Thymus (tissue), 11 donors: ENCODE measurements at regions not wholly inside any gene's neighbourhood (a gene's known extent, or its start where the extent isn't known, plus 50 kb on each side); places are given as distances from the start of the nearest gene placed in this dataset.
A peak's percentile ranks its signal among the peaks of the same experiment; 100 is the strongest.

Source experiments
- DNase-seq, 9 donors: peaks; one replicate each; pipeline ENCODE4 v3.0.0-alpha.2; 2013; ENCODE audit warnings: low spot score in 9 of 9, low read depth in 6 of 9, missing footprints in 1 of 9
- H3K27ac ChIP-seq, 2 donors: one replicate each; pipeline ENCODE4 v1.5.1; 2013; ENCODE audit warnings: control low read depth in 1 of 2, low read depth in 1 of 2, low read length in 1 of 2, mild to moderate bottlenecking in 1 of 2, moderate library complexity in 1 of 2
- H3K27me3 ChIP-seq, 2 donors: one replicate each; pipeline ENCODE4 v1.5.1; 2013; ENCODE audit warnings: low read length in 1 of 2; ENCODE audit not compliant: control insufficient read depth in 2 of 2, insufficient read depth in 1 of 2
- H3K36me3 ChIP-seq, 2 donors: one replicate each; pipeline ENCODE4 v1.5.1; 2013; ENCODE audit warnings: low read length in 1 of 2, mild to moderate bottlenecking in 1 of 2, moderate library complexity in 1 of 2; ENCODE audit not compliant: control insufficient read depth in 2 of 2, insufficient read depth in 2 of 2
- H3K4me1 ChIP-seq, 2 donors: one replicate each; pipeline ENCODE4 v1.5.1; 2013; ENCODE audit warnings: low read length in 2 of 2; ENCODE audit not compliant: control insufficient read depth in 2 of 2, insufficient read depth in 2 of 2
- H3K4me3 ChIP-seq, 2 donors: one replicate each; pipeline ENCODE4 v1.5.1; 2013; ENCODE audit warnings: low read length in 2 of 2, control low read depth in 1 of 2, mild to moderate bottlenecking in 1 of 2
- H3K9me3 ChIP-seq, 2 donors: one replicate each; pipeline ENCODE4 v1.5.1; 2013; ENCODE audit warnings: low read length in 1 of 2, mild to moderate bottlenecking in 1 of 2; ENCODE audit not compliant: control insufficient read depth in 2 of 2, insufficient read depth in 1 of 2
- WGBS: extraction: QIAGEN DNeasy Blood & Tissue Kit; methylation state at CpG from one replicate; pipeline ENCODE4 v1.1.7; 2013; 5-methylcytosine and 5-hydroxymethylcytosine counted together
- donor health status: healthy.

DNA sequence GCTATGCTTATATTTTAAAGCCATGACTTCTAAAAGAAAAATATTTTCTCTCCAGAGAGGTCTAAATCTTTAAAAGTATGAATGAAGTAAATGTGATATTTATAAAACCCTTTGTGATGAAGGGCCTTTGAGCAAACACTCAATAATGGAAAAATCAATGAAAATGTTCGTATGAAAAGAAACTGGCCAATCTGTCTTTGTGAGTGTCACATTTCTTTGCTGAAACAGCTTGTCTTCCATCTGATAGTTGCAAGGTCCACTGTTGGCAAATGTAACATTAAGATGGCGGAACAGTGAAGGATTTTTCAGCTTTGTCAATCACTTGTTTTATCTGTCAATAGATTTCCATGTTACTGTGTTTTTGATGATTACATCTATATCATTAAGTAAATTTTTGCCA lies 162.9 kb upstream of the GATA6 start:
- H3K27me3 ChIP-seq, result no peaks in the 10 kb centered on the region
- 94% methylated on average over 2 of the region's 2 CpGs for WGBS
- H3K36me3 ChIP-seq, result no peaks in the 10 kb centered on the region
- no peak for DNase-seq
- no peaks in the 10 kb centered on the region for H3K4me1 ChIP-seq
- no peaks in the 10 kb centered on the region for H3K9me3 ChIP-seq
- no peak overlapping the region for H3K4me3 ChIP-seq
- no peak overlapping the region for H3K27ac ChIP-seq

DNA sequence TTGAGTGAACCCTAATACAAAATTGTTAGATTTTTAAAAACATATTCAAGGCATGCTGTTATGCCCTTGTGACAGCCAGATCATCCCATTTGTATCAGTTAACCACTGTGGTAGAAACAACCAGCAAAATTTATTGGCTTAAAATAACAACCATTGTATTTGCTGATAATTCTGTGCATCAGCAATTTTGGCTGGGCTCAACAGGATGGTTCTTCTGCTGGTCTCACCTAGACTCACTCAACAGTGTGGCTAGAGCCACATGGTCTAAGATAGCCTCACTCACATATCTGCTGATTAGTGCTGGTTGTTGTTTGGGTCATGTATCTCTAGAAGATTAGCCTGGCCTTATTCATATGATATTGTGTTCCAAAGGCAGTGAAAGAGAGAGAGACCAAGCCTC lies 160.1 kb upstream of the GATA6 start:
- no peaks in the 10 kb centered on the region for H3K9me3 ChIP-seq
- no peak for DNase-seq
- no peak overlapping the region for H3K27ac ChIP-seq
- no peaks in the 10 kb centered on the region for H3K36me3 ChIP-seq
- no peaks in the 10 kb centered on the region for H3K27me3 ChIP-seq
- H3K4me1 ChIP-seq, result no peaks in the 10 kb centered on the region
- no peak overlapping the region for H3K4me3 ChIP-seq

DNA sequence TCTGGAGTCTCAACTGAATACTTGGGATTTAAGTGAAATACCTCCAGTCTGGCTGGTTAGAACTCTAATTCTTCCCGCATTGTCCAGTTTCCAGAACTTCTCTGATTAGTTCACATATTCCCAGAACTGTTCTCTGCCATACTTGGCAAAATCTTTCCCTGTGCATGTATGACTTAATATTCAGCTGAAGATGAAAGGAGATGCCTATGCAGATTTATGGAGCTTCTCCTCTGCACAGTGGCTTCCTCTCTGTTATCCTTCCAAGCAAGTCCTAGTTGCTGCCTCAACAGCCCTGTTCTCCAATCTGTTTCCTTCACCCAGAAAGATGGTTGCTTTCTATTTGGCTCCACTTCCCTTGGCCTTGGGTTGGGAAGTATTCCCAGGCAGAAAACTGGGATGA lies 155.4 kb upstream of the GATA6 start:
- H3K27me3 ChIP-seq, result no peaks in the 10 kb centered on the region
- no peak for DNase-seq
- H3K4me1 ChIP-seq, result peaks cover 0 to 6% of the 10 kb centered on the region in 2 donors
- H3K27ac ChIP-seq, result no peak overlapping the region
- WGBS, result 98% methylated on average over 1 of the region's 1 CpG
- H3K4me3 ChIP-seq, result no peak overlapping the region
- no peaks in the 10 kb centered on the region for H3K9me3 ChIP-seq
- no peaks in the 10 kb centered on the region for H3K36me3 ChIP-seq

DNA sequence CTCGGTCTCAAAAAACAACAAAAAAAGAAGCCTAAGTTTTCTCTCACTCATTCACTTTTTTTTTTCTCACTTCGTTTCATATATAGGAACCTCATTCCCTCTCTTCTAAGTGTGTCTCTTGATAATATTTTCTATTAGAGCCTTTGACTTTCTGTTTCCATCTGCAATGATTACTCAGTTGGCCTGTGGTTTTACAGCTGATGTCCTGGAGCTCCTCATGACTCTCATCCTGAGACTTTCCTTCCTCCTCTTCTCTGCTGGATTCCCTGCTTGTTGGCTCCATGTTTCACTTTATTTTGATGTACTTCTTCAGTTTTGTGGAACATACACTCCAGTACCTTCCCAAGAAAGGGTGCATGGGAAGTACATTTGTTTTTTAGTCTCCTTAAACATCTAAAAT lies 154.2 kb upstream of the GATA6 start:
- DNase-seq, result no peak
- Histone ChIP-seq H3K4me3 (no peak overlapping the region), H3K36me3 (no peaks in the 10 kb centered on the region), H3K9me3 (no peaks in the 10 kb centered on the region), H3K4me1 (peaks cover 0 to 12% of the 10 kb centered on the region in 2 donors), H3K27me3 (no peaks in the 10 kb centered on the region), H3K27ac (no peak overlapping the region)
- 93% methylated on average over 2 of the region's 2 CpGs for WGBS

DNA sequence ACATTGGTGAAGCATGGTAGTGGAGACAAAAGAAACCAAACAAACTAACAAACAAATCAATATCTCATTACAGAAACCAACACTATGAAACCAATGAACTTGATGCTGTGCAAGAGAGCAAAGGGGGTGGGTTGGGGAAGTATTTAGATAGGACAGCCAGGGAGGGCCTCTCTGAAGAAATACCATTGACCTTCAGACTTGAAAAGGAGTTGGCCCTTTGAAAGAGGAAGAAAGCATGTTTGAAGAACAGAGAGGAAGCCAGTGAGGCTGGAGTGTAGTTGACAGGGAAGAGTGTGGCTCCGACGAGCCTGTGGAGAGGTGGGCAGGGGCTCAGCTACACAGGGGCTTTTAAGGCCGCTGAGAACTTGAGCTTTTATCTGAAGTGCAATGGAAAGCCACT lies 151.0 kb upstream of the GATA6 start:
- H3K4me1 ChIP-seq, result peaks cover 0 to 12% of the 10 kb centered on the region in 2 donors
- H3K4me3 ChIP-seq, result no peak overlapping the region
- H3K27ac ChIP-seq, result no peak overlapping the region
- peak in 1 of 9 donors; percentile 6 for DNase-seq
- WGBS, result 48% methylated on average over 3 of the region's 3 CpGs
- no peaks in the 10 kb centered on the region for H3K36me3 ChIP-seq
- no peaks in the 10 kb centered on the region for H3K9me3 ChIP-seq
- H3K27me3 ChIP-seq, result no peaks in the 10 kb centered on the region

DNA sequence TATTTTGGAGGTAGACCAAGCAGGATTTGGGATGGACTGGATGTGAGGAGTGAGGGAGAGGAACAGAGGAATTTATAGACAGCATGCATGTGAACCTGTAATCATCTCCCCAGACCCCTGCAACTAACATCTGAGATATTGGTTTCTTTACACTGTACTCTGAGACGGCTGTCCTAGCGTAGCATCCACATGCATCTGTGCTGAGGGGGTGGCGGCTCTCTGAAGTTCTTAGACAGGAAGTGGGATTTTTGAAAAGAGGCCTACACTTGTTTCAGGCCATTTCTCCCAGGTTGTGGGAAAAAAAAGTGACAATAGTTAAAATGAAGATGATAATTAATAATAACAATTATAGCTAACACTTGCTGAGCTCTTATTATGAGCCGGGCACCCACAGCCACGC lies 150.2 kb upstream of the GATA6 start:
- WGBS, result 59% methylated on average over 5 of the region's 5 CpGs
- Histone ChIP-seq H3K4me3 (no peak overlapping the region), H3K36me3 (no peaks in the 10 kb centered on the region), H3K27ac (no peak overlapping the region), H3K9me3 (no peaks in the 10 kb centered on the region), H3K4me1 (peaks cover 0 to 12% of the 10 kb centered on the region in 2 donors), H3K27me3 (no peaks in the 10 kb centered on the region)
- DNase-seq, result peak in 2 of 9 donors; percentile 6 to 31

DNA sequence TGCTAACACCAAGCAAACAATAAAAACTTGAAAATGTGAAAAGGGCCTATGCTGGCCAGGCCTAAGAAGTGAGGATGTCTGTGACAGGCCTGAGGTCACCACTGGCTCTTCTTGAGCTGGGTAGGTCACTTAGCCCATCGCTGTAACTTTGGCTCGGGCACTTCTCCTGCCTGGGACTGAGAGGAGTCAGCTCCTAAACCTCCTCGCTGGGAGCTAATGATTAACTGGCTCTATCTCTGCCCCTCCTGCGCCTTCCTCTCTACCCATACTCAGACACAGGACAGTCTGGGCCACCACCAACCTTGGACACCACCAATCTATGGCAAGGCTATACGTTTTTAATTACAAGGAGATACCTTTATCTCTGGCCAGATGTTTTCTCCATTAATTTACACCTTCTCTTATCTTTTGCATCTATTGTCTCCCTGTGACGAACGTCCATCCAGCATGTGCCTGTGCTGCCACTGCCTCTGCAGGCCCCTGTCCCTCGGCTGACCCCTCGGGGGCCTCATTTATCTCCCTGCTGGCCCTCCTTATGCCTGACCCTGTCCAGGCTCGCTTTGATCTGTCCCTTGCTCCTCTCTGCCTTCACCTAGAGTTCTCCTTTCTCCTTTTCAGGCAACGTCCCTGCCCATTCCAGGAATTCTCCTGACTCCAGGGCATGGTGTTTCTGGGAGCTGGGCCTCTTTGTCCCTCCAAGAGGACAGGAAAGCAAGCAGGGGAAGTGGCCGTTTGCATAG lies 149.1 kb upstream of the GATA6 start:
- DNase-seq, result no peak

DNA sequence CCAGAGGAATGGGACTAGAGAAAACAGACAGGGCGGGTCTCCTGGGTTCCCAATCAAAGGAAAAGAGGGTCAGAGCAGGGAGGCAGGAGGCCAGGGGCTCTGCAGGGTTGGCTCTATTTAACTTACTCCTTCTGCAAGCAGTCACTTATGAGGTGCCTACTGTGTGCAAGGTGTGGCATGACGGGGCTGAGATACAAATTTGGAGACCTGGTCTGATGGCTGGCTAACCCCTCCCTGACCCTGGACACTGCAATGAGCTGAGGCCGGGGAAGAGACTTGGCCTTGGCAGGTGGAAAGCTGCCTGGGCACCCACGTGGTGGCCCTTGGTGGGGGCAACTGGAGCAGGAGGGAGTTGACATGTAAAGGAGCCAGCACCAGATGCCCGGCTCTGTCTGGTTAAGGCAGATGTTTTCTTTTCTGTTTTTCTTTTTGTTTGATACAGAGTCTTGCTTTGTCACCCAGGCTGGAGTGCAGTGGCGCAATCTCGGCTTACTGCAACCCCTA lies 148.5 kb upstream of the GATA6 start:
- H3K9me3 ChIP-seq, result no peaks in the 10 kb centered on the region
- no peaks in the 10 kb centered on the region for H3K27me3 ChIP-seq
- H3K36me3 ChIP-seq, result no peaks in the 10 kb centered on the region
- no peak for DNase-seq
- H3K27ac ChIP-seq, result no peak overlapping the region
- 95% methylated on average over 7 of the region's 7 CpGs for WGBS
- no peak overlapping the region for H3K4me3 ChIP-seq
- H3K4me1 ChIP-seq, result peaks cover 0 to 12% of the 10 kb centered on the region in 2 donors

More for the DNA sequence above, 149.1 kb upstream of the GATA6 start:
- Histone ChIP-seq H3K4me1 (peaks cover 0 to 12% of the 10 kb centered on the region in 2 donors), H3K4me3 (no peak overlapping the region), H3K27me3 (no peaks in the 10 kb centered on the region), H3K27ac (no peak overlapping the region), H3K36me3 (no peaks in the 10 kb centered on the region), H3K9me3 (no peaks in the 10 kb centered on the region)
- 93% methylated on average over 12 of the region's 12 CpGs for WGBS

DNA sequence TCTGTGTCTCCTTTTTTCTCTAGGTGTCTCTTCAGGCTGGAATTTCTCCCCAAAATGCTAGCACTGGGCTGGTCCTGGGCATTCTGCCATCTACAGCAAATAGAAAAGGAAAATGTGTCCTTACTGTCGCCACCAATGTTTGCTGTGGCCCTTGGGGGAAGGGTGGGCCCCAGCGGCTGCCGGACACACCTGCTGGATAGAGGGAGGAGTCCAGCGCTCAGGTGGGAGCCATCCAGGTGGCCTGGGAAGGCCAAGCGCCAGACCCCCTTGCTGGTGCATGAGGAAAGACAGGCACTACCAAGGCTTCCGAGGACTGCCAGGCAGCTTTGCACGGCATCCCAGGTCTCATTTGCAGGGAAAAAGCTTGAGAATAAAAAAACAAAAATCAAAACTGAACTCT lies 147.7 kb upstream of the GATA6 start:
- H3K36me3 ChIP-seq, result no peaks in the 10 kb centered on the region
- H3K27me3 ChIP-seq, result no peaks in the 10 kb centered on the region
- WGBS, result 95% methylated on average over 7 of the region's 7 CpGs
- no peak overlapping the region for H3K27ac ChIP-seq
- no peaks in the 10 kb centered on the region for H3K9me3 ChIP-seq
- DNase-seq, result no peak
- H3K4me3 ChIP-seq, result no peak overlapping the region
- H3K4me1 ChIP-seq, result peaks cover 0 to 12% of the 10 kb centered on the region in 2 donors
